ENCODE measurements at regions not wholly inside any gene's neighbourhood (a gene's known extent, or its start where the extent isn't known, plus 50 kb on each side); places are given as distances from the start of the nearest gene placed in this dataset.
A peak's percentile ranks its signal among the peaks of the same experiment; 100 is the strongest.

GRCh38 chr10:109780997-109781396 lies 142.3 kb downstream of the XPNPEP1 start:
- no peak overlapping the region for H3K4me3 ChIP-seq
- no peak overlapping the region for H3K27ac ChIP-seq
- H3K4me1 ChIP-seq = no peaks in the 10 kb centered on the region
- no peak for TF ChIP-seq CTCF (IDR thresholded peaks at IDR 0.05 in 8 of 11, conservative IDR thresholded peaks at IDR 0.05 in 3 of 11)
- no peak for TF ChIP-seq POLR2AphosphoS5 (IDR thresholded peaks at IDR 0.05)
- no peak for TF ChIP-seq POLR2A (IDR thresholded peaks at IDR 0.05)
- H3K27me3 ChIP-seq (replicated peaks in 1 of 7) = peaks cover 0 to 12% (median 0%) of the 10 kb centered on the region in 7 donors
- H3K36me3 ChIP-seq = no peaks in the 10 kb centered on the region
- intact Hi-C loops (cut with DNase I; ENCODE audit: low total_unique reads) = no loop called here
- H3K9me3 ChIP-seq = no peaks in the 10 kb centered on the region
- no peak for DNase-seq

- Histone ChIP-seq H3K36me3 (no peaks in the 10 kb centered on the region), H3K4me3 (no peak overlapping the region), H3K9me3 (no peaks in the 10 kb centered on the region), H3K4me1 (no peaks in the 10 kb centered on the region), H3K27me3 (replicated peaks in 1 of 7) (peaks cover 0 to 12% (median 0%) of the 10 kb centered on the region in 7 donors), H3K27ac (no peak overlapping the region)
- TF ChIP-seq CTCF (IDR thresholded peaks at IDR 0.05 in 8 of 11, conservative IDR thresholded peaks at IDR 0.05 in 3 of 11) (no peak), POLR2A (IDR thresholded peaks at IDR 0.05) (no peak), POLR2AphosphoS5 (IDR thresholded peaks at IDR 0.05) (no peak)
- DNase-seq = no peak
- intact Hi-C loops (cut with DNase I; ENCODE audit: low total_unique reads) = no loop called here
- WGBS, 5 donors = 83 to 94% (median 87%) methylated on average over 2 to 4 of the region's 4 CpGs
These were observed 144.3 kb downstream of the XPNPEP1 start for GRCh38 chr10:109778993-109779392.

DNA sequence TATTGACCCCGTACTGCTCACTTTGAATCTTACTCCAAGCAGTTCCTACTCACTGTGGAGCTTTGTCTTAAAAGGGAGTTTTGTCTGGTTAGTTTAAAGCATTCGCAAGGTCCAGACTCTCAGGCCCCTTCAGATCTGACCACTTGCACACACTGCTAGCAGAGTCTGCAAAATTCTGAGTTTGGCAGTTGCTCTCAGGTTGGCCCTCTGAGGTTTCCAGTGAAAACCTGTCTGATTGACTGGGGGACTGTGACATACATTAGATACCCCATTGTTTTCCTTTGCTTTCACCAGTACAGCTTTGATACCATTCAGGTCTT lies 149.2 kb downstream of the XPNPEP1 start:
- 48 to 55% (median 51%) methylated on average over 2 of the region's 2 CpGs for WGBS, 5 donors
- intact Hi-C loops (cut with DNase I; ENCODE audit: low total_unique reads) = no loop called here
- TF ChIP-seq CTCF (IDR thresholded peaks at IDR 0.05 in 8 of 11, conservative IDR thresholded peaks at IDR 0.05 in 3 of 11) = no peak
- no peak for TF ChIP-seq POLR2A (IDR thresholded peaks at IDR 0.05)
- TF ChIP-seq POLR2AphosphoS5 (IDR thresholded peaks at IDR 0.05) = no peak
- Histone ChIP-seq H3K27me3 (replicated peaks in 1 of 7) (no peaks in the 10 kb centered on the region), H3K27ac (no peak overlapping the region), H3K4me3 (no peak overlapping the region), H3K4me1 (peaks cover 0 to 10% (median 0%) of the 10 kb centered on the region in 6 donors), H3K36me3 (no peaks in the 10 kb centered on the region), H3K9me3 (no peaks in the 10 kb centered on the region)
- DNase-seq = no peak

DNA sequence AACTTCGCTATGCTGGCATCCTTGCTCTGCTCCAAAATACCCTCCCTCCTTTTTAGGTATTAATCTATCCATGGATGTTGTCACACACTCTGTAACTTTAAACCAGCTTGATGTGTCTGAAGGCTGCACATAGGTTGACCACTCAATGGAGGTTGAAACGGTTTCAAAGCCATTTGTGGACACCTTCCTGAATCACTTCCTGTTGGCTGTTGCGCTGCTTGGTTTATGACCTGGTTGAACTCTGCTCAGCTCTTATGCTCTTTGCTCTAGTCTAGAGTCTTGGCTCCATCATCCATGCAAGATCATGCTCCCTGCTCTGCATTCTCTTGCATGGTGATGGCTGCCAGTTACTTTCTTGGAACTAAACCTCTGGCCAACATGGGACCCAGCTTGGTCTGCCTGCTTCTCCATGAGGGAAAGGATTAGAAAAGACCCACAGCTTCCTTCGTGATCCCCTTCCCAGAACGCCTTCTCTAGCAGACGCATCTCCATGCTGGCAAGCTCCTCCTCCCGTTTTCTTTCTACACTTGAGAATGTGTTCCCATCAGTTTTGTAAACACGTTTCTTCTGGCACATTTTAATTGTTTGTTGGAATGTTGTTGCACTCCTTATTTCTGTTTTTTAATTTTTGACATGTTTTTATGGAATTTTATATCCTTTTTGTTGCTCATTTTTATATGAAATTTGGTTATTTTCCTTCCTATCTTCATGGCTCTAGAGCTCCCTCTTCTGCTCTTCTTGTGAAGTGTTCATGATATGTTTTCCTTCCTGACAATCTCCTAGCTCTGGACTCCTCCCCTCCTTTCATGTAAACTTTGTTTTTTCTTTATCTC lies 149.8 kb downstream of the XPNPEP1 start:
- H3K4me1 ChIP-seq = peaks cover 0 to 10% (median 0%) of the 10 kb centered on the region in 6 donors
- peak in 6 of 11 experiments; percentile 16 to 41 (median 28) for TF ChIP-seq CTCF (IDR thresholded peaks at IDR 0.05 in 8 of 11, conservative IDR thresholded peaks at IDR 0.05 in 3 of 11)
- no peak for TF ChIP-seq POLR2AphosphoS5 (IDR thresholded peaks at IDR 0.05)
- intact Hi-C loops (cut with DNase I; ENCODE audit: low total_unique reads) = no loop called here
- H3K36me3 ChIP-seq = no peaks in the 10 kb centered on the region
- H3K9me3 ChIP-seq = no peaks in the 10 kb centered on the region
- no peak overlapping the region for H3K27ac ChIP-seq
- DNase-seq = no peak
- 59 to 67% (median 62%) methylated on average over 8 of the region's 8 CpGs for WGBS, 5 donors
- H3K27me3 ChIP-seq (replicated peaks in 1 of 7) = no peaks in the 10 kb centered on the region
- H3K4me3 ChIP-seq = no peak overlapping the region

Data from spleen (tissue), 11 donors.